ENCODE measurements at regions not wholly inside any gene's neighbourhood (a gene's known extent, or its start where the extent isn't known, plus 50 kb on each side); places are given as distances from the start of the nearest gene placed in this dataset.

DNA sequence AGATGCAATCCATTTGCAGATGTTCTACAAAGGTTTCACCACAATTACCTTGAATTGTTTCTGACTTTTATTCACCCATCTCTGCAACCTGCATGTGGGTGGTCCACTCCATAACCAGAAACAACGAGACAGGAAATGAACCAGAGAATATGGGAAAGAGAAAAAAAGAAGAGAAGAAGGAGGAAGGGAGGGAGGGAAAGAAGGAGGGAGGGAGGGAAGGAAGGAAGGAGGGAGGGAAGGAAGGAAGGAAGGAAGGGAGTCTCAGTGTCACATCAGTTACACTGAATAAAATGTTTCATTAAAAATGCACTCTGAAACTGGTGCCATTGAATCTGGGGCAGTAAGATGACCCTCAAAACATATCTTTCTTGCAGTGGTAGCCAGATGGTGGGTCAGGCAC, 301.3 kb upstream of the MGMT start:
- H3K4me3 ChIP-seq (ENCODE audit: low read length) = no peak overlapping the region
- CTCF ChIA-PET = no interaction called here
- intact Hi-C loops (cut with micrococcal nuclease) = no loop called here
- Mint-ChIP-seq H3K4me1 (peaks cover 0 to 7% (median under 1%) of the 10 kb centered on the region in 7 donors), H3K36me3 (no peaks in the 10 kb centered on the region), H3K27ac (no peak overlapping the region), H3K27me3 (peaks cover 0 to 7% (median 4%) of the 10 kb centered on the region in 5 donors), H3K9me3 (peaks cover 0 to 2% (median 0%) of the 10 kb centered on the region in 11 donors), H3K4me3 (no peak overlapping the region)
- ATAC-seq (no peak), DNase-seq (no peak)
- H3K27me3 ChIP-seq (ENCODE audit: control insufficient read depth in 2 of 2, insufficient read depth in 2 of 2, low read length in 2 of 2) = no peaks in the 10 kb centered on the region
- H3K36me3 ChIP-seq (ENCODE audit: control insufficient read depth in 2 of 3, insufficient read depth in 3 of 3, low read length in 3 of 3) = no peaks in the 10 kb centered on the region
- H3K27ac ChIP-seq (ENCODE audit: low read depth, low read length) = no peak overlapping the region
- POLR2A ChIA-PET = no interaction called here
- H3K4me1 ChIP-seq (ENCODE audit: control insufficient read depth in 2 of 2, insufficient read depth in 2 of 2, low read length in 2 of 2) = no peaks in the 10 kb centered on the region
- no peaks in the 10 kb centered on the region for H3K9me3 ChIP-seq (ENCODE audit: control insufficient read depth in 2 of 3, low read length in 3 of 3)

DNA sequence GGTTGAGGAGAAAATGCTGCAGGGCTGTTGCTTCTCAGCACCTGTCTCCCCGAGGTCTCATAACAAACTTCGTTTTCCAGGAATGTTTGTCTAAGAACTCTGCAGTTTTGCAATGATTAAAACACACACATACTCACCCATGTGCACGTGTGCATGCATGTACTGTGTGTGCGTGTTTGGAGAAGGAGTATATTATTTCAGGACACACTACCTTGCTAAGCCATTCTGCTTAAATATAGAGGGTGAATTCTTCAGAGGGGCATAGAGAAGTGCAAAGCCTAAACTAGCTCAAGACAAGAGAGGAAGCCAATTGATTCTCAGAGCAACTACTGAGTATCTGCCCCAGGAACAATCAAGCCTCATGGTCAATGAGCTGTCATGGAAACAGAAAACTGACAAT, 298.4 kb upstream of the MGMT start:
- intact Hi-C loops (cut with micrococcal nuclease) = no loop called here
- H3K4me3 ChIP-seq (ENCODE audit: low read length) = no peak overlapping the region
- POLR2A ChIA-PET = no interaction called here
- Mint-ChIP-seq H3K36me3 (no peaks in the 10 kb centered on the region), H3K9me3 (peaks cover 0 to 2% (median 0%) of the 10 kb centered on the region in 11 donors), H3K4me3 (no peak overlapping the region), H3K27me3 (peaks cover 0 to 15% (median 2%) of the 10 kb centered on the region in 5 donors), H3K27ac (no peak overlapping the region), H3K4me1 (peaks cover 0 to 8% (median 0%) of the 10 kb centered on the region in 7 donors)
- no peaks in the 10 kb centered on the region for H3K27me3 ChIP-seq (ENCODE audit: control insufficient read depth in 2 of 2, insufficient read depth in 2 of 2, low read length in 2 of 2)
- H3K27ac ChIP-seq (ENCODE audit: low read depth, low read length) = no peak overlapping the region
- no peak for ATAC-seq
- no peak for DNase-seq
- no peaks in the 10 kb centered on the region for H3K9me3 ChIP-seq (ENCODE audit: control insufficient read depth in 2 of 3, low read length in 3 of 3)
- CTCF ChIA-PET = no interaction called here
- H3K36me3 ChIP-seq (ENCODE audit: control insufficient read depth in 2 of 3, insufficient read depth in 3 of 3, low read length in 3 of 3) = no peaks in the 10 kb centered on the region
- H3K4me1 ChIP-seq (ENCODE audit: control insufficient read depth in 2 of 2, insufficient read depth in 2 of 2, low read length in 2 of 2) = no peaks in the 10 kb centered on the region

DNA sequence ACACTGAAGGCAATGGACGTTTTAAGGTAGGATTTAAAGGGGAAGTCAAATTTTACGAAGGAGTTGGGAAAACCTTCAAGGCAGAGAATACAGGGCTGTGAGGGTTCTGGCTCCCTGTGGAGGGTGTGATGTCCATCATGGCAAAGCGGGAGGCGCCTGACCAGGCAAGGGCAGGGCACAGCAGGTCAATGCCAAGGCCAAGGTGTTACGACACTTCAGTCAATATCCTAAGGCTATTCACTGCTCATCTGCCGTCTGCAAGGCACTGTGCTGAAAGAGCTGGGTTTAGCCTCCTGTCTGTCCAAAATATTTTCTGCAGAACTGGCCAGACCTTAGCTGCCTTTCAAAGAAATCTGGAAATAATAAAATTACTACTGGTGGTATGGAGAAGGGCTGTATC, 297.9 kb upstream of the MGMT start:
- H3K4me3 ChIP-seq (ENCODE audit: low read length) = no peak overlapping the region
- intact Hi-C loops (cut with micrococcal nuclease) = no loop called here
- CTCF ChIA-PET = no interaction called here
- DNase-seq (no peak), ATAC-seq (no peak)
- Mint-ChIP-seq H3K27me3 (peaks cover 0 to 15% (median under 1%) of the 10 kb centered on the region in 5 donors), H3K36me3 (no peaks in the 10 kb centered on the region), H3K27ac (no peak overlapping the region), H3K4me3 (no peak overlapping the region), H3K9me3 (peaks cover 0 to 2% (median 0%) of the 10 kb centered on the region in 11 donors), H3K4me1 (peaks cover 0 to 8% (median 0%) of the 10 kb centered on the region in 7 donors)
- no peaks in the 10 kb centered on the region for H3K36me3 ChIP-seq (ENCODE audit: control insufficient read depth in 2 of 3, insufficient read depth in 3 of 3, low read length in 3 of 3)
- H3K4me1 ChIP-seq (ENCODE audit: control insufficient read depth in 2 of 2, insufficient read depth in 2 of 2, low read length in 2 of 2) = no peaks in the 10 kb centered on the region
- no peaks in the 10 kb centered on the region for H3K27me3 ChIP-seq (ENCODE audit: control insufficient read depth in 2 of 2, insufficient read depth in 2 of 2, low read length in 2 of 2)
- POLR2A ChIA-PET = no interaction called here
- no peak overlapping the region for H3K27ac ChIP-seq (ENCODE audit: low read depth, low read length)
- no peaks in the 10 kb centered on the region for H3K9me3 ChIP-seq (ENCODE audit: control insufficient read depth in 2 of 3, low read length in 3 of 3)

DNA sequence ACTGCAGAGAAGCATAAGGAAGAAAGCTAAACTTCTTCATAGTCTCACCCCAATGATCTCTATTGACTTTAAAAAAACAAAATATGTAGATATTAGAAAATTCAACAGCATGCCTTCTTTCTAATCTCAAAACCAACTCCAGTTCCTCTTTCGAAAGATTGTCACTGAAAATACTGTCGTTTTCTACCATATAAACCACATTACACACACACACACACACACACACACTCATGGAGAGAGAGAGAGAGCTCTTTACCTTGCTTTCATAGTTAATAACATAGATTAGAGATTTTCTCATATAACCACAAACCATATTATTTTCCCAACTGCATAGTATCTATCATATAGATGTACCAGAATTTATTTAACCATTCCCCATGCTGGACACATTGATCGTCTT, 296.2 kb upstream of the MGMT start:
- intact Hi-C loops (cut with micrococcal nuclease) = no loop called here
- H3K4me1 Mint-ChIP-seq = peaks cover 0 to 4% (median 0%) of the 10 kb centered on the region in 7 donors
- peaks cover 0 to 2% (median 0%) of the 10 kb centered on the region in 11 donors for H3K9me3 Mint-ChIP-seq
- no peaks in the 10 kb centered on the region for H3K4me1 ChIP-seq (ENCODE audit: control insufficient read depth in 2 of 2, insufficient read depth in 2 of 2, low read length in 2 of 2)
- H3K36me3 ChIP-seq (ENCODE audit: control insufficient read depth in 2 of 3, insufficient read depth in 3 of 3, low read length in 3 of 3) = no peaks in the 10 kb centered on the region
- H3K4me3 Mint-ChIP-seq = no peak overlapping the region
- no peak overlapping the region for H3K27ac ChIP-seq (ENCODE audit: low read depth, low read length)
- peaks cover 0 to 15% (median 8%) of the 10 kb centered on the region in 5 donors for H3K27me3 Mint-ChIP-seq
- no peak overlapping the region for H3K27ac Mint-ChIP-seq
- H3K4me3 ChIP-seq (ENCODE audit: low read length) = no peak overlapping the region
- no peak for ATAC-seq
- no peaks in the 10 kb centered on the region for H3K27me3 ChIP-seq (ENCODE audit: control insufficient read depth in 2 of 2, insufficient read depth in 2 of 2, low read length in 2 of 2)
- H3K36me3 Mint-ChIP-seq = no peaks in the 10 kb centered on the region
- ChIA-PET POLR2A (no interaction called here), CTCF (no interaction called here)
- H3K9me3 ChIP-seq (ENCODE audit: control insufficient read depth in 2 of 3, low read length in 3 of 3) = no peaks in the 10 kb centered on the region
- DNase-seq = no peak

DNA sequence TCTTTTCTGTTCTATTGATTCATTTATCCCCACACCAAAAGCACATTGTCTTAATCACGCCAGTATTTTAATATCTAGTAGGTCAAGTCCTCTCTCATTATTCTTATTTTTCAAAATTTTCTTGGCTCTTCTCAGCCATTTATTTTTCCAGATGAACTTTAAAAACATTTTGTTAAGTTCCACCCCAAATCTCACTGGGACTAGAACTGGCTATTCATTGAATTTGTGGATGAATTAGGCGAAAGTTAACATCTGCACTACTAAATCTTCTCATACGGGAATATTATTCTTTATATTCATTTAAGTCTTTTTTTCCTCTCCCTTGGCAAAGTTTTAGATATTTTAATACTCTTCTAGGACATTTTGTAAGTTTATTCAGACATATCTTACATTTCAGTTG, 295.2 kb upstream of the MGMT start:
- CTCF ChIA-PET = no interaction called here
- peaks cover 0 to 4% (median 0%) of the 10 kb centered on the region in 7 donors for H3K4me1 Mint-ChIP-seq
- Histone ChIP-seq H3K4me1 (ENCODE audit: control insufficient read depth in 2 of 2, insufficient read depth in 2 of 2, low read length in 2 of 2) (no peaks in the 10 kb centered on the region), H3K4me3 (ENCODE audit: low read length) (no peak overlapping the region), H3K36me3 (ENCODE audit: control insufficient read depth in 2 of 3, insufficient read depth in 3 of 3, low read length in 3 of 3) (no peaks in the 10 kb centered on the region), H3K9me3 (ENCODE audit: control insufficient read depth in 2 of 3, low read length in 3 of 3) (no peaks in the 10 kb centered on the region), H3K27ac (ENCODE audit: low read depth, low read length) (no peak overlapping the region), H3K27me3 (ENCODE audit: control insufficient read depth in 2 of 2, insufficient read depth in 2 of 2, low read length in 2 of 2) (no peaks in the 10 kb centered on the region)
- H3K4me3 Mint-ChIP-seq = no peak overlapping the region
- H3K36me3 Mint-ChIP-seq = no peaks in the 10 kb centered on the region
- no peak overlapping the region for H3K27ac Mint-ChIP-seq
- no peak for ATAC-seq
- no peak for DNase-seq
- H3K9me3 Mint-ChIP-seq = no peaks in the 10 kb centered on the region
- peaks cover 0 to 17% (median 14%) of the 10 kb centered on the region in 5 donors for H3K27me3 Mint-ChIP-seq
- intact Hi-C loops (cut with micrococcal nuclease) = no loop called here
- POLR2A ChIA-PET = no interaction called here

DNA sequence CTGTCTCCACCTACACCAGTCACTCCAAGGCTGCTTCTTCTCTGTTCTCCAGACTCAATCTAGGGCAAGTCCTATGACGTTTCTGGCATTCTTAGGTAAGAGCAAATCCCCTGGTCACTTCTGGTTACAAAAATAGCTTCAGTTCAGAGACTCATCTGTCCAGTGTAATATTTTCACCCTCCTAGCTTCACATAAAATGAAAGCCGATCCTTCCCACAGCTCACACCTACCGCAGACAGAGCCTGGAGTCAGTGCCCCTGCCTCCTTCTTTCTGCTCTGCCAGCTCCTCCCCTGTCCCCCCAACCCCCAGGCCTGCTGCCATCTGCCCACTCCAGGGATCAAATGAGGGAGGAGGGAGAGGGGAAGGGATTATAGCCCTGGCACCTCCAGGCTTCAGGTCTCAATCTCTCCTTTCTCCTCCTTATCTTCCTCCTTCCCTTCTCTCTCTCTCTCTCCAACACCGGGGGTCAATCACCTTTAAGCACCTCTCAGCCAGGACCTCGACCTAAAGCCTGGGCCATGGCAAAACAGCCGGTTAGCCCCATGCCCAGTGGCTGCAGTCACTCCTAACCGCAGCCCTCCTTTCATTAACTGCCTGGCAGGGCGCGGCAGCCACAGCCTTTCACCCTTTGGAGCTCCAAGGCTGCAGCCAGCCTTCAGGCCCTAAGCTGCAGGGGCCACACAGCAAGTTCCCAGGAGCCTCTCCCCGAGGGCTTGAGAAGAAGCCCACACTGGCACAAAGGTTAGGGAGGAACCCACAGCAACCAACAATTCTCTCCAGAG, 292.6 kb upstream of the MGMT start:
- Mint-ChIP-seq H3K4me1 (peaks cover 0 to 9% (median 0%) of the 10 kb centered on the region in 7 donors), H3K27me3 (peaks cover 0 to 21% (median 14%) of the 10 kb centered on the region in 5 donors), H3K27ac (no peak overlapping the region), H3K9me3 (peaks cover 0 to 1% (median 0%) of the 10 kb centered on the region in 11 donors), H3K4me3 (no peak overlapping the region), H3K36me3 (no peaks in the 10 kb centered on the region)
- no peak for ATAC-seq
- Histone ChIP-seq H3K9me3 (ENCODE audit: control insufficient read depth in 2 of 3, low read length in 3 of 3) (no peaks in the 10 kb centered on the region), H3K4me3 (ENCODE audit: low read length) (no peak overlapping the region), H3K4me1 (ENCODE audit: control insufficient read depth in 2 of 2, insufficient read depth in 2 of 2, low read length in 2 of 2) (no peaks in the 10 kb centered on the region), H3K36me3 (ENCODE audit: control insufficient read depth in 2 of 3, insufficient read depth in 3 of 3, low read length in 3 of 3) (no peaks in the 10 kb centered on the region), H3K27me3 (ENCODE audit: control insufficient read depth in 2 of 2, insufficient read depth in 2 of 2, low read length in 2 of 2) (no peaks in the 10 kb centered on the region), H3K27ac (ENCODE audit: low read depth, low read length) (no peak overlapping the region)
- no peak for DNase-seq
- POLR2A ChIA-PET = no interaction called here
- intact Hi-C loops (cut with micrococcal nuclease) = no loop called here
- CTCF ChIA-PET = no interaction called here
